Astrocyte (in vitro differentiated cells and primary cell): ENCODE measurements at regions not wholly inside any gene's neighbourhood (a gene's known extent, or its start where the extent isn't known, plus 50 kb on each side); places are given as distances from the start of the nearest gene placed in this dataset.

ENCODE experiments used
- DNase-seq: peaks from one replicate; pipeline ENCODE4 v3.0.0-alpha.2; 2010; ENCODE audit warnings: low read depth
- FAIRE-seq: peaks from 2 replicates; lab custom pipeline; 2011; peaks lifted over from hg19 to GRCh38; lab: Jason Lieb, UNC
- H2AFZ ChIP-seq: 2 replicates; pipeline ENCODE4 v1.6.0; 2012; ENCODE audit warnings: low read depth, low read length, inconsistent platforms
- H3K27ac ChIP-seq: 2 replicates; pipeline ENCODE4 v1.5.1; 2011; ENCODE audit warnings: low read depth, low read length, inconsistent platforms
- H3K27me3 ChIP-seq: 2 replicates; pipeline ENCODE4 v1.6.0; 2011; ENCODE audit warnings: low read length, inconsistent platforms; ENCODE audit not compliant: insufficient read depth
- H3K36me3 ChIP-seq: 2 replicates; pipeline ENCODE4 v1.5.1; 2011; ENCODE audit warnings: low read length, inconsistent platforms; ENCODE audit not compliant: insufficient read depth
- H3K4me1 ChIP-seq: 2 replicates; pipeline ENCODE4 v1.5.1; 2011; ENCODE audit warnings: low read length, inconsistent platforms; ENCODE audit not compliant: insufficient read depth
- H3K4me2 ChIP-seq: 2 replicates; pipeline ENCODE4 v1.6.0; 2012; ENCODE audit warnings: low read length, inconsistent platforms
- H3K4me3 ChIP-seq: 2 replicates; pipeline ENCODE4 v1.5.1; 2011; ENCODE audit warnings: low read depth, mild to moderate bottlenecking, low read length, inconsistent platforms; ENCODE audit not compliant: insufficient read depth
- H3K79me2 ChIP-seq: 2 replicates; pipeline ENCODE4 v1.6.0; 2012; ENCODE audit warnings: mild to moderate bottlenecking, low read length, inconsistent platforms; ENCODE audit not compliant: insufficient read depth
- H3K9ac ChIP-seq: 2 replicates; pipeline ENCODE4 v1.6.0; 2012; ENCODE audit warnings: mild to moderate bottlenecking, low read length, inconsistent platforms
- H3K9me3 ChIP-seq: 2 replicates; pipeline ENCODE4 v1.5.1; 2012; ENCODE audit warnings: low read depth, mild to moderate bottlenecking, low read length, inconsistent platforms; ENCODE audit not compliant: insufficient read depth
- H4K20me1 ChIP-seq: 2 replicates; pipeline ENCODE4 v1.6.0; 2012; ENCODE audit warnings: low read length, inconsistent platforms; ENCODE audit not compliant: insufficient read depth
- H3K27ac Mint-ChIP-seq: one replicate; pipeline ENCODE4 v1.8.0; 2021; ENCODE audit warnings: mild to moderate bottlenecking, mixed read lengths; ENCODE audit not compliant: unreplicated experiment
- H3K27me3 Mint-ChIP-seq: one replicate; pipeline ENCODE4 v1.8.0; 2021; ENCODE audit warnings: low read depth, mixed read lengths; ENCODE audit not compliant: unreplicated experiment
- H3K36me3 Mint-ChIP-seq: one replicate; pipeline ENCODE4 v1.8.0; 2021; ENCODE audit warnings: low read depth, mixed read lengths; ENCODE audit not compliant: unreplicated experiment
- H3K4me1 Mint-ChIP-seq: one replicate; pipeline ENCODE4 v1.8.0; 2021; ENCODE audit warnings: low read depth, mixed read lengths; ENCODE audit not compliant: unreplicated experiment
- H3K4me3 Mint-ChIP-seq: one replicate; pipeline ENCODE4 v1.8.0; 2021; ENCODE audit warnings: mild to moderate bottlenecking, moderate library complexity, mixed read lengths; ENCODE audit not compliant: unreplicated experiment
- H3K9me3 Mint-ChIP-seq: one replicate; pipeline ENCODE4 v1.8.0; 2021; ENCODE audit warnings: mild to moderate bottlenecking, mixed read lengths; ENCODE audit not compliant: unreplicated experiment
- CTCF ChIP-seq: IDR thresholded peaks from 2 replicates; pipeline ENCODE4 v1.5.1; 2011; ENCODE audit warnings: low read depth, mild to moderate bottlenecking, inconsistent platforms, low read length, moderate library complexity; ENCODE audit not compliant: insufficient read depth
- EZH2 ChIP-seq: IDR thresholded peaks from 2 replicates; pipeline ENCODE4 v1.6.1; 2012; ENCODE audit warnings: mild to moderate bottlenecking, low read length, inconsistent platforms; ENCODE audit not compliant: insufficient read depth

GRCh38 chr6:134374491-134375219 lies 56.7 kb upstream of the SGK1 start:
- no peak overlapping the region for H2AFZ ChIP-seq
- no peak overlapping the region for H3K27ac Mint-ChIP-seq

GRCh38 chr6:134373993-134374392 lies 56.1 kb upstream of the SGK1 start:
- H3K79me2 ChIP-seq, result no peaks in the 10 kb centered on the region
- FAIRE-seq (no peak), DNase-seq (no peak)
- no peak overlapping the region for H3K4me3 ChIP-seq
- H3K27me3 ChIP-seq, result no peaks in the 10 kb centered on the region
- H3K27ac ChIP-seq, result peak overlapping the region; percentile 57
- H3K36me3 ChIP-seq, result no peaks in the 10 kb centered on the region
- Mint-ChIP-seq H3K4me1 (peaks cover 20% of the 10 kb centered on the region), H3K27me3 (no peaks in the 10 kb centered on the region), H3K27ac (peak overlapping the region; percentile 69), H3K9me3 (no peaks in the 10 kb centered on the region), H3K36me3 (no peaks in the 10 kb centered on the region), H3K4me3 (no peak overlapping the region)
- no peak for TF ChIP-seq CTCF
- no peak for TF ChIP-seq EZH2
- no peak overlapping the region for H2AFZ ChIP-seq
- no peaks in the 10 kb centered on the region for H4K20me1 ChIP-seq
- no peaks in the 10 kb centered on the region for H3K9me3 ChIP-seq
- peaks cover 10% of the 10 kb centered on the region for H3K4me1 ChIP-seq
- no peak overlapping the region for H3K9ac ChIP-seq
- H3K4me2 ChIP-seq, result no peak overlapping the region

More at GRCh38 chr6:134374491-134375219, 56.7 kb upstream of the SGK1 start:
- H3K79me2 ChIP-seq, result no peaks in the 10 kb centered on the region
- no peaks in the 10 kb centered on the region for H3K27me3 ChIP-seq
- no peaks in the 10 kb centered on the region for H3K36me3 ChIP-seq
- Mint-ChIP-seq H3K4me3 (no peak overlapping the region), H3K4me1 (peaks cover 20% of the 10 kb centered on the region), H3K36me3 (no peaks in the 10 kb centered on the region), H3K9me3 (no peaks in the 10 kb centered on the region), H3K27me3 (no peaks in the 10 kb centered on the region)
- H3K9ac ChIP-seq, result no peak overlapping the region
- H3K27ac ChIP-seq, result no peak overlapping the region
- H3K4me1 ChIP-seq, result peaks cover 10% of the 10 kb centered on the region
- TF ChIP-seq EZH2 (no peak), CTCF (no peak)
- H3K9me3 ChIP-seq, result no peaks in the 10 kb centered on the region
- no peak overlapping the region for H3K4me2 ChIP-seq
- no peak overlapping the region for H3K4me3 ChIP-seq
- no peak for FAIRE-seq
- peak; percentile 68 for DNase-seq
- H4K20me1 ChIP-seq, result no peaks in the 10 kb centered on the region

- no peaks in the 10 kb centered on the region for H3K36me3 Mint-ChIP-seq
- H3K4me3 Mint-ChIP-seq, result no peak overlapping the region
- Histone ChIP-seq H2AFZ (no peak overlapping the region), H3K4me3 (no peak overlapping the region), H3K9me3 (no peaks in the 10 kb centered on the region), H3K4me2 (peak overlapping the region; percentile 68), H3K9ac (peak overlapping the region; percentile 27), H3K79me2 (no peaks in the 10 kb centered on the region), H3K27ac (peak overlapping the region; percentile 57), H3K4me1 (peaks cover 10% of the 10 kb centered on the region), H3K36me3 (no peaks in the 10 kb centered on the region), H3K27me3 (no peaks in the 10 kb centered on the region), H4K20me1 (no peaks in the 10 kb centered on the region)
- TF ChIP-seq EZH2 (no peak), CTCF (no peak)
- peak overlapping the region; percentile 69 for H3K27ac Mint-ChIP-seq
- H3K4me1 Mint-ChIP-seq, result peaks cover 20% of the 10 kb centered on the region
- H3K9me3 Mint-ChIP-seq, result no peaks in the 10 kb centered on the region
- H3K27me3 Mint-ChIP-seq, result no peaks in the 10 kb centered on the region
- FAIRE-seq (no peak), DNase-seq (peak; percentile 82)
Measured at GRCh38 chr6:134373282-134373922, 55.5 kb upstream of the SGK1 start.
